ENCODE measurements at regions not wholly inside any gene's neighbourhood (a gene's known extent, or its start where the extent isn't known, plus 50 kb on each side); places are given as distances from the start of the nearest gene placed in this dataset.

- no peak for TF ChIP-seq ZFP3 (CRISPR knock-in tag; IDR thresholded peaks at IDR 0.05)
- no peak for TF ChIP-seq PATZ1 (CRISPR knock-in tag; IDR thresholded peaks at IDR 0.05; ENCODE audit: borderline replicate concordance)
- TF ChIP-seq CREB5 (CRISPR knock-in tag; IDR thresholded peaks at IDR 0.05; ENCODE audit: low read depth) = no peak
- no peak for TF ChIP-seq ESRRG (CRISPR knock-in tag; IDR thresholded peaks at IDR 0.05)
- no peak for TF ChIP-seq ARNTL (CRISPR knock-in tag; IDR thresholded peaks at IDR 0.05; ENCODE audit: borderline replicate concordance, low read depth)
- no peak for TF ChIP-seq ZNF70 (CRISPR knock-in tag; IDR thresholded peaks at IDR 0.05)
- TF ChIP-seq ZFP30 (CRISPR knock-in tag; IDR thresholded peaks at IDR 0.05) = no peak
- no peak for TF ChIP-seq PPARA (CRISPR knock-in tag; IDR thresholded peaks at IDR 0.05; ENCODE audit: borderline replicate concordance)
- TF ChIP-seq CSDC2 (CRISPR knock-in tag; IDR thresholded peaks at IDR 0.05) = no peak
- no peak for TF ChIP-seq GLIS3 (CRISPR knock-in tag; IDR thresholded peaks at IDR 0.05)
- TF ChIP-seq POU6F1 (CRISPR knock-in tag; IDR thresholded peaks at IDR 0.05; ENCODE audit: borderline replicate concordance, low read depth) = no peak
- TF ChIP-seq SNAI2 (CRISPR knock-in tag; IDR thresholded peaks at IDR 0.05) = no peak
- no peak for TF ChIP-seq BACH2 (CRISPR knock-in tag; IDR thresholded peaks at IDR 0.05; ENCODE audit: borderline replicate concordance)
- TF ChIP-seq CSRNP3 (CRISPR knock-in tag; IDR thresholded peaks at IDR 0.05) = no peak
- no peak for TF ChIP-seq TOX (CRISPR knock-in tag; IDR thresholded peaks at IDR 0.05; ENCODE audit: borderline replicate concordance)
- no peak for TF ChIP-seq TCF4 (CRISPR knock-in tag; IDR thresholded peaks at IDR 0.05; ENCODE audit: borderline replicate concordance)
- no peak for TF ChIP-seq ZC3H10 (CRISPR knock-in tag; IDR thresholded peaks at IDR 0.05)
- TF ChIP-seq ISL1 (CRISPR knock-in tag; IDR thresholded peaks at IDR 0.05) = no peak
- no peak for ATAC-seq
Measured at GRCh38 chr13:60671386-60671785, 274.4 kb downstream of the TDRD3 start.

- no peak for ATAC-seq
- TF ChIP-seq PPARA (CRISPR knock-in tag; IDR thresholded peaks at IDR 0.05; ENCODE audit: borderline replicate concordance) (no peak), BACH2 (CRISPR knock-in tag; IDR thresholded peaks at IDR 0.05; ENCODE audit: borderline replicate concordance) (no peak), ZFP30 (CRISPR knock-in tag; IDR thresholded peaks at IDR 0.05) (no peak), ZNF8 (CRISPR knock-in tag; IDR thresholded peaks at IDR 0.05) (no peak), PATZ1 (CRISPR knock-in tag; IDR thresholded peaks at IDR 0.05; ENCODE audit: borderline replicate concordance) (no peak), ESRRG (CRISPR knock-in tag; IDR thresholded peaks at IDR 0.05) (no peak), TSHZ2 (CRISPR knock-in tag; IDR thresholded peaks at IDR 0.05) (no peak), CSRNP3 (CRISPR knock-in tag; IDR thresholded peaks at IDR 0.05) (no peak), ZNF565 (CRISPR knock-in tag; conservative IDR thresholded peaks at IDR 0.05; ENCODE audit: low read depth) (no peak), CREB5 (CRISPR knock-in tag; IDR thresholded peaks at IDR 0.05; ENCODE audit: low read depth) (no peak), ARNTL (CRISPR knock-in tag; IDR thresholded peaks at IDR 0.05; ENCODE audit: borderline replicate concordance, low read depth) (no peak), TCF4 (CRISPR knock-in tag; IDR thresholded peaks at IDR 0.05; ENCODE audit: borderline replicate concordance) (no peak), TOX (CRISPR knock-in tag; IDR thresholded peaks at IDR 0.05; ENCODE audit: borderline replicate concordance) (no peak), OSR1 (CRISPR knock-in tag; IDR thresholded peaks at IDR 0.05) (no peak), ZNF70 (CRISPR knock-in tag; IDR thresholded peaks at IDR 0.05) (no peak), ZC3H10 (CRISPR knock-in tag; IDR thresholded peaks at IDR 0.05) (no peak), ISL1 (CRISPR knock-in tag; IDR thresholded peaks at IDR 0.05) (no peak)
Measured at GRCh38 chr13:60663788-60664187, 266.8 kb downstream of the TDRD3 start.

Measured in SK-N-SH treated with all-trans-retinoic acid at 6 μM for 48 hours (cell line).